ENCODE measurements at regions not wholly inside any gene's neighbourhood (a gene's known extent, or its start where the extent isn't known, plus 50 kb on each side); places are given as distances from the start of the nearest gene placed in this dataset.

GRCh38 chr5:17118631-17119030 lies 98.8 kb upstream of the BASP1 start (continued):
- TF ChIP-seq POLR2A (IDR thresholded peaks at IDR 0.05; ENCODE audit: control extremely low read depth in 1 of 2, low read depth in 2 of 2, low read length in 2 of 2): no peak
- no peak for TF ChIP-seq NANOG (IDR thresholded peaks at IDR 0.05; ENCODE audit: insufficient read depth, low read depth, low read length, poor library complexity, severe bottlenecking)
- no peak for TF ChIP-seq TCF12 (IDR thresholded peaks at IDR 0.05; ENCODE audit: low read depth, low read length)

Measured in H1 (cell line).